Stomach (tissue), 4 donors: ENCODE measurements at regions not wholly inside any gene's neighbourhood (a gene's known extent, or its start where the extent isn't known, plus 50 kb on each side); places are given as distances from the start of the nearest gene placed in this dataset.
"Not testable (repeated sequence)": the region's sequence is repeated elsewhere in the genome, so short reads cannot be mapped to it uniquely, and the experiment has no call there.

Source experiments
- CTCF ChIP-seq, 7 experiments: fragments of 450-650 bp in 4 of 7; fragments of 200-600 bp in 3 of 7; sonication (generic) in 3 of 7; IDR thresholded peaks; one replicate each; pipeline ENCODE4 v1.5.1; 2016 to 2019; ENCODE audit warnings: antibody characterized with exemption in 7 of 7, control low read depth in 2 of 7, mild to moderate bottlenecking in 1 of 7
- POLR2A ChIP-seq, 4 donors: fragments of 450-650 bp; IDR thresholded peaks; one replicate each; pipeline ENCODE4 v1.6.1; 2016; ENCODE audit warnings: antibody characterized with exemption in 4 of 4, control low read depth in 2 of 4, mild to moderate bottlenecking in 1 of 4, moderate library complexity in 1 of 4

- not testable (repeated sequence) for TF ChIP-seq CTCF, POLR2A (IDR thresholded peaks at IDR 0.05)
Observed at GRCh38 chr1:121582898-121583297, 398.1 kb downstream of the SRGAP2C start.
